WTC11 (cell line): ENCODE measurements at regions not wholly inside any gene's neighbourhood (a gene's known extent, or its start where the extent isn't known, plus 50 kb on each side); places are given as distances from the start of the nearest gene placed in this dataset.

Experiments used
- ATF2 ChIP-seq: sonication (generic); formaldehyde crosslinking; IDR thresholded peaks from 2 replicates; pipeline ENCODE4 v1.8.1; 2022; ENCODE audit warnings: low read depth, missing genetic modification reagents, borderline replicate concordance
- CTCF ChIP-seq: fragments of 200-600 bp; IDR thresholded peaks from 2 replicates; pipeline ENCODE4 v1.8.0; 2022; ENCODE audit warnings: antibody characterized with exemption
- ERG ChIP-seq: fragments of 250-450 bp; sonication (Bioruptor Pico); IDR thresholded peaks from 2 replicates; pipeline ENCODE4 v1.8.0; 2021; ENCODE audit warnings: mild to moderate bottlenecking
- TCF7 ChIP-seq: sonication (generic); formaldehyde crosslinking; IDR thresholded peaks from 2 replicates; pipeline ENCODE4 v1.8.0; 2022; ENCODE audit warnings: mild to moderate bottlenecking, low read depth, missing genetic modification reagents, moderate library complexity
- TEAD4 ChIP-seq: sonication (generic); formaldehyde crosslinking; IDR thresholded peaks from 2 replicates; pipeline ENCODE4 v1.8.0; 2022; ENCODE audit warnings: mild to moderate bottlenecking, missing genetic modification reagents

- TF ChIP-seq CTCF (no peak), ATF2 (CRISPR knock-in tag) (no peak), ERG (CRISPR knock-in tag) (no peak), TCF7 (CRISPR knock-in tag) (no peak), TEAD4 (CRISPR knock-in tag) (no peak)
Observed at GRCh38 chr1:80050523-80050922, 1044.0 kb upstream of the ADGRL4 start.
